ENCODE measurements at regions not wholly inside any gene's neighbourhood (a gene's known extent, or its start where the extent isn't known, plus 50 kb on each side); places are given as distances from the start of the nearest gene placed in this dataset.

DNA sequence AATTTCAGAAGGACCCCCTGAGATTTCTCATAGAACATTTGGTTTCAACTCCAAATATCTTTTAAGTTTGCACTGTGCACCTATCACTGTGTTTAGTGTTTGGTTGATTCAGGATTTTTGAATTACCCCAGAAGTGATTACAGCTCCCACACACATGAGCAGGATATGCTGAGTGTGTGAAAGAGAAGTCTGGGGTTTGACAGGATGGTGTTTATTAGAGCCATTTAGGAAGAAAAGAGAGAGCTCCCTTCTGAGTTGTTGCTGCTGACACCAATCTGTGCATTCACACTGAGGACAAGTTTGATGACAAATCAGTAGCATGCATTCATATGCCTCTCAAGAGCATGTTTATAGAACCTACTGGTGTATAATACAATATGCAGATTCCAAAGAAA is 118.1 kb downstream of the RPL22L1 start:
- DNase-seq = no peak

DNA sequence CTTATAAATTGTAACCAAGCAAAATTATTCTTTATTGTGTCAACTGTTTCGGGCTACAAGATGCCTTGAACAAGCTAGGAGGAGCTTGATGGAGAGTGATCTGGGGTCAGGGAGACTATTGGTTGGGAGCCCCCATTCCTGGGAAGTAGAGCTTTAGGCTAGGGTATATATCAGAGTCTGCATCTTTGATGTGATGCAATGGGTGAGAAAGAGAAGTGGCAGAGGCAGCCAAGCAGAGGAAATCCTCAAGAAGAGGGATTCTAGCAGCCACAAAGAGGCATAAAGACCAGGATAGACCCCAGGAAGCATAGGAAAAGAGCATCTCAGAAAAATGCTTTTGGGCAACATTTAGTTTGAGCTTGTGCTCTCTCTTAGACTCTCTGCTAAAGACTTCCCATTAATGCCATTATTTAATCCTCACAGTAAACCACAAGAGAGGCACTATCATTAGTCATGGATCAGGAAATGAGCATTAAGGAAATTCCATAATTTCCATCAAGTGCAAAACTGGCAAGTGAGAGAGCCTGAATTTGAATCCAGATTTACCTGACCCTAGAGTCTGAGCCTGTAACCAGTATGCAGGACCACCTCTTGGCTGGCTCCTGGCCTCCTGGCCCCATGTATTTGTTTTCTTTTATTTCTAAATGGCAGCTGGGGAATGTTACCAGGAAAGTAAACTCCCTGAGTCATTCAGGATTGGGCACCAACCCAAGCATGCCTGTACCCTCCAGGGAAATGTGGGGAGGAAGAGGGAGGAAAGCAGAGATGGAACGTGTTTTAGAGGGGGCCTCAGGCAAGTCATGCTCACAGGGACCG is 118.7 kb downstream of the RPL22L1 start:
- no peak for DNase-seq

DNA sequence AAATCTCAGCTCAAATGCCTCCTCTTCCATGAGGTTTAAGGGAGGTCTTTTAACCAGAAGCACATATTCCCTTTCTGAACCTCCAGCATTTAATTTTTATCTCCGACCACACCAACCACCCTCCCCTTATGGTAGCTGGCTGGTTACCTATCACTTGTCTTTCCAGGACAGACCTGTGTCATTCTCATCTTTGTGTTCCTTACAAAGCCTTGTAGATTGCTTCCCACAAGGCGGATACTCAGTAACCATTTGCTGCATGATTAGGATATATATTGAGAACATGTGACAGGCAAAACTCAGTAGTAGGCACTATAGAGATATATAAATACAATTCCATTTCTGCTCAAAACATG is 119.5 kb downstream of the RPL22L1 start:
- DNase-seq = no peak

DNA sequence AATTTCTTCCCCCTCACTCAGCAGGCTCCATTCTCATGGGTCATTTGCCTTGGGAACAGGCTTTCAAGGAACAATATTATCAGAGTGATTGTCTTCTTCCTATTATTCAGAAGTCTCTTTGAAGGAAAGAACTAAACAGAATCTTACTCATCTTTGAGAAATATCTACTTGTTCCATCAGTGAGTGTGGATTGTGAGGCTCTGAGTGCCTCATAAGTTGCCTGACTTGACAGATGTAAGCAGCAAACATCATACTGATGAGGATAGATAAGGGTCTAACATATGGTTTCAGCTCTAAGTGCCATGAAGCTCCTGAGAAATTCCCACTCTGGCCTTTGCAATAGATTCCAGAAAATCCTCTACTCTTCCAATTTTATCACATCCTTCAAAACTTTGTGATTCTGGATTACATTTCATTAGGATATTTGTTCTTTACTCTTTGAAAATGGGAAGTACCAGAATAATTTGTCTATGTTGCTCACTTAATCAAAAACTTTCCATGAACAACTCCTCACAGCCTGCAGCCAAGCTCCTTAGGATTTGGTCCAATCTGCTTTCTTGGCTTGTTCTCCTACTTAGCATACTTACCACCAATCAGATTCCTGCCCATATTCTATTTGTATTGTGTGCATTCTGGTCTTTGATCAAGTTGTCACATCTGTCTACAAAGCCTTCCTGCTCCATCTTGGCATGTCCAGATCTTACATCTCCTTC is 120.1 kb downstream of the RPL22L1 start:
- no peak for DNase-seq

DNA sequence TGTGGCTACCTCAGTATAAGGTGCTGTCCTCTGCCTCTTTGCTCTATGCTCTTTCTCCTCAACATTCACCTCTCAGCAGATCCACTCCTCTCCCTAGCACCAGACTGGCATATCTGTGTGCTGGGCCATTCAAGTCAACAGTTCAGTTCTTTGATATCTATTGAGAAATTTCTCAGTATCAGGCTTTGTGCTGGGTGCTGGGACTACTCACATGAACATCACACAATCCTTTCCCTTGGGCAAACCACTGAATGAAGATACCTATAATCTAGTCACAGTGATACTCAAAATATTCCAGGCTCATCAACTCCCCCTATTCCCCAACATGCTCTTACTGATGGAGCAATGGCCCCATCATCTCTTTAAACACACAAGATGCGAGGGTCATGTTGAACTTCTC is 120.8 kb downstream of the RPL22L1 start:
- DNase-seq = no peak

DNA sequence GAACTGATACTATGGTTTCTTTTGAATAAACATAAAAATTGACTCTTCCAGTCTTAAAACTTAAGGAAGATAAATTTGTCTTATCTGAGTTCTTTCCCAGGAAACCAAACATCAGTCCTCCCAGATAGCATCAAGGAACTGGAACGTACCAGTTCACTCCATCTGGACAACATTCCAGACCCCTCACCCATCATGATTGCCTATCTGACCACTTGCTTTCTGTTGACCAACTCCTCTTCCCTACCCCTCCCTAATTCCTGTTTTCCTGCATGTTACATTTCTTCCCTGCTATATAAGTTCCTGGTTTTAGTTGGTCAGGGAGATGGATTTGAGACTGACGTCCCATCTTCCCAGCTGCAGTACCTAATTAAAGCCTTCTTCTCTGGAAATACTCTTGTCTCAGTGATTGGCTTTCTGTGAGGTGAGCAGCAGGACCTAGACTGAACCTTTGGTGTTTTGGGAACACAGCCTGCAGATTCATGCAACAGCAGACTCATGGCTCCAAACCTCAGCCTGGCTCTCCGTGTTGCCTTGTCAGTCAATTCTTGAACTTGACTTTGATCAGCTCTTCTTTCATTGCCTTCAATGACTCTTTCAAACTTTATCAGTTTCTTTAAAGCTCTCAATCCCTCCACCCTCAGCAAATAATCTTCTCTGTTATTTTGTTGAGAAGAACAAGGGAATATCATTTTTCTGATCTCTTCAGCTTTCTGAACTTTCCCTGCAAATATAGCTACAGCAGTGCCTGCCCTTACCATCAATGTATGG is 123.6 kb downstream of the RPL22L1 start:
- no peak for DNase-seq

DNA sequence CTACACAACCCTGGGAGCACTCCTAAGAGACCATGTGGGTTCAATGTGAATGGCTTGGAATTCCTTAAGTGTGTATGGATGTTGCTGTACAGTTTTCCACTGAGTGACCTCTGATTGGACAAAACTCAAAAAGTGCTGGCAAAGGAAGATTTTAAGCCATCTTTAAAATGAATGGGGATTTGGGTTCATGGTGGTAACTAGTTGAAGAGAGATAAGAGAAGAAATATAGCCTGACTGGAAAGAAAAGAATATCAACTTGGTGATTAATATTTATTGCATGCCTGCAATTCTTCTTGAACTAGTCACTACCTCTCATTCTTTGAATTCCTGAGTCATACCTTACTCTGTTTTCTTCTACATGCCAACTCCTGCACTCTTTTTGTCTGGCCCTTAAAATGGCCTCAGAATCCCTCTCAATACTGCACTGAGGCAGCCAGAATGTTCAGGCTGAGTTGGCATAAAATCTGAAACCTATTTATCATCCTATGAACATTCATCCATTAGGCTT is 124.7 kb downstream of the RPL22L1 start:
- no peak for DNase-seq

DNA sequence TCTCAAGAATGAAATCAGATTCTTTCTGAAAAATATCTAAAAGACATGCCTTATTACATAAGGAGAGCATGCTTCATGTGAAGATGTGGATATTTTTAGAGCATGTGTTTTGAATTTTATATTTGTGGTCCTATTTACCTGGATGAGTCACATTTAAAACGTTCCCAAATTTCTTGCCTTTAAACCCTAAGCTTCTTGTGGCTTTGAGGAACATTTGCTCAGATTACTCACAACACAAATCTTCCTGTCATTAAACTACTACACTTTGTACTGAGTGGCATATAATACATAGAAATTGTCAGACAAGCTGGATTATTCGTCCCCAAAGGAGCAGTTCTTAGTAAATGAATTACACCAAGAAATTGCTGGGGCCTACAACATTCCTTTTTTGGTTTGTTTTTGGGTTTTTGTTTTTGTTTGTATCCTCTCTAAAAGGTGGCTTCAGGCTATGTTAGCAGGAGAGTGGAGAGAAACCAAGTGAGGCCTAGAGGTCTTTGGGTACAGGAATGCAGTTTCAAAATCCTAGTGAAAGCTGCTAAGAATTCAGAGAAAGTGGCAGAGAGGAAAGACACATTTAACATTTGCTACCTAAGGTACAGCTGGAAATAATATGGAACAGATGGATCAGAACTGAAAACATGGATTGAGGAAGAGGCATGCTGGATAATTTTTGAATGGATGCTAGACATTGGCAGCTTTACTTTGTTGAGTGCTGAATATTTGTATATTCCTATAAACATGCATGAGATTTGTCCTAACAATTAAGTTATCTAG is 128.1 kb downstream of the RPL22L1 start:
- no peak for DNase-seq

DNA sequence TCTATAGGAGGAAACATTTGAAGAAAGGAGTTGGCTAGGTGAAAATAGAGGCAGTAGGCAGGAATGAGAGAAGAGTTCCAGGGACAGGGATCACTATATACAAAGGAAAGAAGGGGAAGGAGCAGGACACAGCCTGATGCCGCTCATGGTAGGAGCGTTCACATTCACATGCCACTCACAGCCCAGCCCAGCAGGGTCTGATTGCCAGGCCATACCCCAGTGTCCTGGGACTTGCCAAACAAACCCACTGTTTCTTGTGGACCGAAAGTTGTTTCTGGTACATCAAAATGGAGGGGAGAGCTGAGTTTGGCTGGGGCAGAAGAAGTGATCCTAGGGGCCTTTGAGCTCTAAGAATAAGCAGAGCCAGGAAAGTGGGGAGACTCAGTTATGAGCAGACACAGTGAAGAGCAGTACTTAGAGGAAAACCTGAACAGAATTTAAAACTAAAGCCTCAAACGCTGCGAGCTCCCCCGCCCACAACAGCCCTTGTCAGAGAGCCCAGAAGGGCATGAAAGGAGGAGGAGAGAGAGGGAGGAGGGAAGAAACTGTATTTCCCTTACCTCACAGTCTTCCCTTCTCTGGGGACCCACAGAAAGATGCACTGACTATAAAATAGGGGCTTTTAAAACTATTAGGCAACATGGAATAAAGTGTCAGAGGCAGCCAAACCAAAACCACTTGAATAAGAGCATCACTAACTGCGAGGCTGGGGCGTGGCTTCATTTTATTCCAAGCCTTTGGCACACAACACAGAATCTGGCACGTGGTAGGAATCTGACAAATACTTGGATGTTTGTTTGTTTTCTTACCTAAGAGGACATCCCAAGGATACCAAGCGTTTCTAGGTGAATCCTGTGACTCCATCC is 129.0 kb downstream of the RPL22L1 start:
- DNase-seq = no peak

DNA sequence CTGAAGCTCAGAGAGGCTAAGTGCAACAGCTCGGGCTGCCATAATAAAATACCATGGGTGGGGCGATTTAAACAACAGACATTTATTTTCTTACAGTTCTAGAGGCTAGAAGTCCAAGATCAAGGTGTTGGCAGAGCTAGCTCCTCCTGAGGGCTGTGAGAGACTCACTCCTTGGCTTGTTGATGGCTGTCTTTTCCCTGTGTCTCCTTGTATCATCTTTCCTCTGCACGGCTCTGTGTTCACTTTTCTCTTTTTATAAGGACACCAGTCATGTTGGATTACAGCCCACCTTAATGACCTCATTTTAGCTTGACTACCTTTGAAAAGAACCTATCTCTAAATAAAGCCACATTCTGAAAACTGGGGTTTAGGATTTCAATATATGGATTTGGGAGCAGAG is 129.7 kb downstream of the RPL22L1 start:
- DNase-seq = no peak

DNA sequence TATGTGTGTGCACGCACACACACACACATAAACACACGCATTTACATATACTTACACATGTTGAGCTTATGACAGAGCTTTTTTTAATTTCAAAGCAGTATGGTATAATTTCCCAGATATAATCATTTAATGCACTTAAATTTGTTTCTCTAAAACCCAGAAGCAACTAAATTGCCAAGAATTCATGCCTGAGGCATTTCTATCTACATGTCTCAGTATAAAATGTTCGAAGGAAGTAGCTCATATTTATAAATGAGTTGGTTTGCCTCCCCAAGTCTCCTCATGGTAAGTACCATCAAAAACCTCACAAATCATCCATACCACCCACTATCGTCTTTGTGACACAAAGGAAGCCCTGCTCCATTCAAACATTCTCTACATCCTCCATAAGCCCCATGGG is 130.6 kb downstream of the RPL22L1 start:
- DNase-seq = no peak

DNA sequence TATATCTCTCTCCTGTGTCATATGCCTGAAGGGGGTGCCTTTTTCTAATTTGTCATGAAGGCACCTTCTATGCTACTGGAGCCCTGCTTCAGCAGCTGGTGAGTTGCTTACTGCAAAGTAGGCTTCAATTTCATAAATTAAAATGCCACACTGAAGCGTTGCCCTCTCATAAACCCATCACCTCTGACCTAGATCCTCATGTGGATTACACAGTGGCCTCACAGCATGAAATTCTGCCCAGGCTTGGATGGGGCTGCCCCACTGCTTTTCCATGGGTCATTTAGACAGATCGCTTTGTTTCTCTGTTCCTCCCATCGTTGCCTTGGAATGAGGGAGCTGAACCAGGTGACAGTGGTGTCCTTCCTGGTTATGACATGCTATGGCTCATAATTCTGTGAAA is 131.2 kb downstream of the RPL22L1 start:
- DNase-seq = no peak

DNA sequence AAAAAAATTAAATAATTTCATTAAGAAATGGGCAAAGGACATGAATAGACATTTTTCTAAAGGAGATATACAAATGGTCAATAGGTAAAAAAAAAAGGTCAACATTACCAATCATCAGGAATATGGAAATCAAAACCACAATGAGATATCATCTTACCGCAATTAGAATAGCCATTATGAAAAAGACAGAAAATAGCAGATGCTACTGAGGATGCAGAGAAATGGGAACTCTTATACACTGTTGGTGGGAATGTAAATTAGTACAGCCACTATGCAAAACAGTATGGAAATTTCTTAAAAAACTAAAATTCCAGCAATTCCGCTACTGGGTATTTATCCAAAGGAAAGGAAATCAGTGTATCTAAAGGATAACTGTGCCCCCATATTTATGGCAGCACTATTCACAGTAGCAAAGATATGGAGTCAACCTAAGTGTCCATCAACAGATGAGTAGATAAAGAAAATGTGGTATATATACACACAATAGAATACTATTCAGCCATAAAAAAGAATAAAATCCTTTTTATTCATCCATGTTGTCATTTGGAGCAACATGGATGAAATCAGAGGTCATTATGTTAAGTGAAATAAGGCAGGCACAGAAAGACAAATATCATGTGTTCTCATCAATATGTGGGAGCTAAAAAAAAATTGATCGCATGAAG is 132.4 kb downstream of the RPL22L1 start:
- DNase-seq = no peak

DNA sequence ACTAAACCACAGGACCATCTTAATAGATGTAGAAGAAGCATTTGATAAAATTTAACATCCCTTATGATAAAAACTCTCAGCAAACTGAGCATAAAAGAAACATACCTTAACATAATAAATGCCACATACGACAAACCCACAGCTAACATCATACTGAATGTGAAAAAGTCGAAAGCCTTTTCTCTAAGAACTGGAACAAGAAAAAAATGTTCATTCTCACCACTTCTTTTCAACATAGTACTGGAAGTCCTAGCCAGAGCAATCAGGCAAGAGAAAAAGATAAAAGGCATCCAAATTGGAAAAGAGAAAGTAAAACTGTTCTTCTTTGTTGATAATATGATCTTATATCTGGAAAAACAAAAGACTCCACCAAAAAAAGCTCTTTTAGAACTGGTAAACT is 134.2 kb downstream of the RPL22L1 start:
- no peak for DNase-seq

DNA sequence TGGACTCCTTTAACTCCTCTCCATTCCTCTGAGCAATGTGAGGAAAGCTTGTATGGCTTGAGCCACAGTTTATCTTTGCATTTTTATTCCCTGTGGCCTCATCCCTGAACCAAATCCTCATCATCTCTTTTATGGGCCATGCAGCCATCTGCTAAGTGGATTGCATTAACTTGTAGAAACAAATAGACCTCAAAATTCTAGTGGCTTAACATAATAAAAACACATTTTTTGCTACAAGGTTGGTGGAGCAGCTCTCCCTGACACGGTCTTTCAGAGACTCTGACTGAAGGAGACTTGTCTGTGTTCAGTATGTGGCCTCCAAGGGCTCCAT is 135.3 kb downstream of the RPL22L1 start:
- DNase-seq = no peak

DNA sequence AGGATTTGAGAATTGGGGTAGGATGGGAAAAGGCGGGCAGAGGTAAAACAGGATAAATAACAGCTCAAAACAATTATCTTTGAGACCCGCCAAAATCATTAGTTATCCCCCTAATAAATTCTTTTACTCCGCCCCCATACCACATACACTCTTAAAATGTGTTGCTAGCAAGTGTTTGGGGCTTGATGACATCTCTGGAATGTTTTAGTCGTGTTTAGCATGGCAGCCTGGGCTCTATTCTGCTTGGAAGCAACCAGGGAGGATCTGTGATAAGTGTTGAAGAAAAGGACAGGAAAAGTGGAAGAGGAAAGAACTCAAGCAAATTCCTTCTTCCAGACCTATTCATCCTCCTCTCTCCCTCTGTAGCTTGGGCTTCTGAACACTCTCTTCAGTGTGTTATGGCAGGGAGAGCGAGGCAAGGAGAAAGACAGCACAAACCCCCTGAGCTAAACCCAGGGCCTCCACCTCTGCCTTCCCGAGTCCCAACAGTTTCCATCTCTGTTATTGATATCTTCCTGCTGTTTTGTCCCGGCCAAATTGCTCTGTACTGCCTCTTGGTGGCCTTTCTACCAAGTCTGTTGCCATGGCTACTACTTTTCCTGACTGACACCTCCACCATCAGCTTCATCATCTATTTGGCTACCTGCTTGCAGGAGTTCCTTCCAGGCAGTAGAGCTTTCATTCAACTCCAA is 135.8 kb downstream of the RPL22L1 start:
- DNase-seq = no peak

DNA sequence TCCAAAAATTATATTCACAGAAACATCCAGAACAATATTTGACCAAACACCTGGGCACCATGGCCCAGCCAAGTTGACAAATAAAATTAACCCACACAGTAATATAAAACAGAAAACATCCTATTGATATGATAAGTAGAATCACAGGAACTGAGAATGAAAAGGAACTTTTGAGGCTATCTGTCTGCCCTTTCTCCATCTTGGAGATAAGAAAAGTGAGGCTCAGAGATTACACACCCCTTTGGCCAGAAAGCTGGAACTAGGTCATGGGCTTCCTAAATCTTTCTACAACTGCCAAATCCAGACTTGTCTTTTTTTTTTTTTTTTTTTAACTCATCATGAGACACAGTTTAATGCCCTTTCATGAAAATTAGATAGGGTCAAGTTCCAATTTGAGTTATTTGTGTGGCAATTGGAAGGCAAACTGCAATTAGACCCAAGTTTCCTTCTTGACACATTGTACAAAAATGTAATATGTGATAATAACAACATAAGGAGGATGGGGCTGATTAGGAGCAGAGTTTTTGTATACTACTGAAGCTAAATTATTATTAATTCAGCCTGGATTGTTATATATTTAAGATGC is 137.2 kb downstream of the RPL22L1 start:
- DNase-seq = no peak

DNA sequence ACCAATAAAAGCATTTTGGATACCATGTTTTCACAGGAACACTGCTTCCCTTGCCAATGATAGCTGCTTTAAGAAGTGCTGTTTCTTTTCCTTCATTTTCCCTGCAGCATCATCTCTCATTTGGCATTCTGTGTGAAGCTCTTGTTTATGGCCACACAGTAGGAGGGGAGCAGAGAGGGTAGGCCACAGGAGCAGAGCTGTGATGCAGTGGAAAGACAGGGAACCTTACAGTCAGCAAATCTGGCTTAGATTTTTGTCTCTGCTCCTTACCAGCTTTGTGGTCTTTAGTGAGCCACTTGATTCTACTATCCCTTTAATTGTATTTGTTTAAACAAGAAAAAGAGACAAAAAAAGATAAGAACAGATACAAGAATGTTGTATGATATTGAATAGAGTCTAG is 138.7 kb downstream of the RPL22L1 start:
- no peak for DNase-seq

DNA sequence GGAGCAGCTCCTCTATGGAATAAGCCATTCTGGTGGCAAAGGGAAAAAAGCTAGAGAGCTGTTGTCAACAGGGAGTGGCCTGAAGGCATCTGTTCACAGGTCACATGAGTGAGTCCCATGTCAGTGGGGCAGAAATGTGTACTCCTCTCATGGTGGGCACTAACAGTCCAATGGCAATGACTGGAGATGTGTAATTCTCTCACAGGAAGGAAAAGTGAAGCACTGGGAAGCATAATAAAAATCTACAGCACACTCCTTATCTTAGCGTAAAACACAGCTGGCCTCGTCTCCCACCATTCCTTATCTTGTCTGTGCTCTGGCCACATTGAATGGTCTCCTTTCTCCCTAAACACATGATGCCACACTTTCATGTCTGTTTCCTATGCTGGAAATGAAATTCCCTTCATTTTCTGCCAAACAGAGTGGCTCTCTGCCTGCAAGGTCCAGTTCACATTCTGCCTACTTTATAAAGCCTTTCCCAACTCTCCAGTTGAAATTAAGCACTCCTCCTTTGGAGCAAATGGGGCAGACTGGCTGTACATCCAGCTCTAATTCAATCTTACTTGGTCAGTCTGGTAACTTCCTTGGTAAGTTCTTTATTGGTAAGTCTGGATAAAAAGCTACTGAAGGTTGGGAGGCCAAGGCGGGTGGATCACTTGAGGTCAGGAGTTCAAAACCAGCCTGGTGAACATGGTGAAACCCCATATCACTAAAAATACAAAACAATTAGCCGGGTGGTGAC is 139.8 kb downstream of the RPL22L1 start:
- no peak for DNase-seq

DNA sequence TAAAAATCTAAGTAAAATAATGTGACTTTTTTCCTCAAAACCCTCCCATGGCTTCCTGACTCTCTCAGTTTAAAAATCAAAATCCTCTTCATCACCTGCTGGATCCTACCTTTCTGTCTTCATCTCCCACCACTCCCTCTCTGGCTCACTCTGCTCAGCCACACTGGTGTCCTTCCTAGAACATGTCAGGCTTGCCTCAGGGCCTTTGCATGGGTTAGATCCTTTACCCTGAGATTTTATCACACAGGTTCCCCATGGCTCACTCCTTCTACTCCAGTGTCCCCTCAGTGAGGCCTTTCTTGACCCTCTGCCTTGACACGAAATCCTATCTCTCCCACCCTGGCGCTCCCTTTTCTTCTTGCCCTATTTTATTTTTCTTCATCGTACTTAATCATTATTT is 141.8 kb downstream of the RPL22L1 start:
- no peak for DNase-seq
